Central memory CD4-positive, alpha-beta T cell (primary cell): ENCODE measurements at regions not wholly inside any gene's neighbourhood (a gene's known extent, or its start where the extent isn't known, plus 50 kb on each side); places are given as distances from the start of the nearest gene placed in this dataset.
"Not testable (repeated sequence)": the region's sequence is repeated elsewhere in the genome, so short reads cannot be mapped to it uniquely, and the experiment has no call there.

Experiments
- DNase-seq: peaks from one replicate; pipeline ENCODE4 v3.0.0; 2022

- no peak for DNase-seq
Measured at GRCh38 chr12:85574291-85574690, 261.9 kb downstream of the RASSF9 start.

- DNase-seq, result no peak
Measured at GRCh38 chr12:85575120-85576096, 260.8 kb downstream of the RASSF9 start.

- DNase-seq, result no peak
Measured at GRCh38 chr12:85580562-85581168, 255.5 kb downstream of the RASSF9 start.

GRCh38 chr12:85587158-85587557, 249.1 kb downstream of the RASSF9 start:
- no peak for DNase-seq

GRCh38 chr12:85588221-85588620, 248.0 kb downstream of the RASSF9 start:
- no peak for DNase-seq

GRCh38 chr12:85600841-85601240, 235.4 kb downstream of the RASSF9 start:
- DNase-seq, result no peak

GRCh38 chr12:85603556-85603955, 232.7 kb downstream of the RASSF9 start:
- no peak for DNase-seq

- no peak for DNase-seq
Measured at GRCh38 chr12:85606455-85606854, 229.8 kb downstream of the RASSF9 start.

- DNase-seq, result no peak
Measured at GRCh38 chr12:85609778-85610177, 226.4 kb downstream of the RASSF9 start.

GRCh38 chr12:85610194-85610593, 226.0 kb downstream of the RASSF9 start:
- no peak for DNase-seq

GRCh38 chr12:85616201-85616600, 220.0 kb downstream of the RASSF9 start:
- no peak for DNase-seq

GRCh38 chr12:85617307-85618091, 218.7 kb downstream of the RASSF9 start:
- DNase-seq, result no peak

- DNase-seq, result no peak
Measured at GRCh38 chr12:85621041-85621440, 215.2 kb downstream of the RASSF9 start.

- DNase-seq, result no peak
Measured at GRCh38 chr12:85623763-85624162, 212.4 kb downstream of the RASSF9 start.

GRCh38 chr12:85625467-85625866, 210.7 kb downstream of the RASSF9 start:
- DNase-seq, result no peak

GRCh38 chr12:85626001-85626783, 210.0 kb downstream of the RASSF9 start:
- no peak for DNase-seq

- no peak for DNase-seq
Measured at GRCh38 chr12:85626784-85627171, 209.4 kb downstream of the RASSF9 start.

GRCh38 chr12:85627584-85627983, 208.6 kb downstream of the RASSF9 start:
- no peak for DNase-seq

GRCh38 chr12:85628562-85628961, 207.6 kb downstream of the RASSF9 start:
- not testable (repeated sequence) for DNase-seq

- no peak for DNase-seq
Measured at GRCh38 chr12:85630851-85631250, 205.4 kb downstream of the RASSF9 start.

- no peak for DNase-seq
Measured at GRCh38 chr12:85632390-85632789, 203.8 kb downstream of the RASSF9 start.

- no peak for DNase-seq
Measured at GRCh38 chr12:85633491-85633890, 202.7 kb downstream of the RASSF9 start.

GRCh38 chr12:85639834-85640233, 196.4 kb downstream of the RASSF9 start:
- no peak for DNase-seq
